ENCODE measurements at regions not wholly inside any gene's neighbourhood (a gene's known extent, or its start where the extent isn't known, plus 50 kb on each side); places are given as distances from the start of the nearest gene placed in this dataset.

DNA sequence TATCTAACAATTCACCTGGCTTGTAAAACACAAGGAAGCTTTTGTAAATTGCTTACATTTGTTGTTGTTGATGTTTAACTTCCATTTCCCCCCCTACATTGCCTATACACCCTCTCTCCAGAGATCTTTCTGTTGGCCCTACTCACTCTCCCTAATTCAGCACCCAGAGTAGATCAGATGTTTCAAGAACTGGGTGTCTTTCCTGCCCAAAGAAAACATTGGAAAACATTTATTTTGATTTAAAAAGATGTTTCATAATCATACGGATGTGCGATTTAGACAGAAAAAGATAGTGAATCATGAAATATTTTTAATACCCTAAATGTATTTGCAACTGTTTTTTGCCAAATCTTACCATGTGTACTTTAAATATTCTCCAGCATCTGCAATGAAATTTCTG lies 446.4 kb upstream of the RGS6 start:
- TF ChIP-seq CTCF (IDR thresholded peaks at IDR 0.05) (no peak), POLR2A (IDR thresholded peaks at IDR 0.05) (no peak)

Data from body of pancreas (tissue), 4 donors.